GM12878 (cell line): ENCODE measurements at regions not wholly inside any gene's neighbourhood (a gene's known extent, or its start where the extent isn't known, plus 50 kb on each side); places are given as distances from the start of the nearest gene placed in this dataset.

Experiments used
- ATAC-seq: fragments of 200-7000 bp; cut with Tn5 transposase; 3 replicates; pipeline ENCODE4 v1.9.1; 2020; ENCODE audit warnings: mild to moderate bottlenecking, moderate library complexity
- BruUV-seq: library from RNA; stranded (reverse); fragments of 400-500 nt; replicated peaks from 2 replicates; lab custom pipeline; 2021; lab: Mats Ljungman, UMichigan
- CTCF ChIA-PET: fragments of 300-600 bp; sonication (Branson Sonifier 250); formaldehyde crosslinking; extraction: SDS; loops from one replicate; lab custom pipeline; 2021; ENCODE audit warnings: inconsistent platforms; lab: Yijun Ruan, JAX
- POLR2A ChIA-PET: fragments of 350-600 bp; formaldehyde crosslinking; extraction: SDS; loops from one replicate; lab custom pipeline; 2021; ENCODE audit warnings: inconsistent platforms; lab: Charles Lee
- RAD21 ChIA-PET: fragments of 300-600 bp; sonication (Branson Sonifier 250); formaldehyde crosslinking; loops from one replicate; lab custom pipeline; 2023; ENCODE audit warnings: antibody characterized with exemption; ENCODE audit not compliant: unreplicated experiment; lab: Charles Lee
- SMC1A ChIA-PET: fragments of 300-600 bp; sonication (Branson Sonifier 250); formaldehyde crosslinking; loops from one replicate; lab custom pipeline; 2023; ENCODE audit not compliant: unreplicated experiment, uncharacterized antibody; lab: Charles Lee
- DNase-seq: peaks from one replicate; pipeline ENCODE4 v3.0.0-alpha.2; 2011; ENCODE audit warnings: low read depth, low spot score
- FAIRE-seq: peaks from 3 replicates; lab custom pipeline; 2011; peaks lifted over from hg19 to GRCh38; lab: Jason Lieb, UNC
- H2AFZ ChIP-seq: 2 replicates; pipeline ENCODE4 v1.6.0; 2011; ENCODE audit warnings: low read depth, low read length, control low read depth; ENCODE audit not compliant: control insufficient read depth
- H3K27ac ChIP-seq: 2 replicates; pipeline ENCODE4 v1.5.1; 2011; ENCODE audit warnings: control low read depth; ENCODE audit not compliant: control insufficient read depth, insufficient read depth
- H3K27me3 ChIP-seq, 2 experiments: replicated peaks in 1 of 2; 2 replicates each; pipeline versions ENCODE4 v1.6.0 to v1.6.1; 2011; ENCODE audit warnings: low read length in 1 of 2; ENCODE audit not compliant: control insufficient read depth in 2 of 2, insufficient read depth in 2 of 2
- H3K36me3 ChIP-seq, 2 experiments: 2 replicates each; pipeline ENCODE4 v1.5.1; 2011; ENCODE audit warnings: low read length in 1 of 2; ENCODE audit not compliant: control insufficient read depth in 2 of 2, insufficient read depth in 2 of 2
- H3K4me1 ChIP-seq: 2 replicates; pipeline ENCODE4 v1.6.1; 2011; ENCODE audit warnings: mild to moderate bottlenecking, low read length, moderate library complexity, mixed read lengths; ENCODE audit not compliant: control insufficient read depth, insufficient read depth
- H3K4me2 ChIP-seq: 2 replicates; pipeline ENCODE4 v1.6.0; 2011; ENCODE audit warnings: control low read depth; ENCODE audit not compliant: control insufficient read depth, insufficient read depth
- H3K4me3 ChIP-seq: fragments of 200-600 bp; sonication (generic); 2 replicates; pipeline ENCODE4 v1.5.1; 2016
- H3K79me2 ChIP-seq: 2 replicates; pipeline ENCODE4 v1.6.0; 2011; ENCODE audit warnings: low read length; ENCODE audit not compliant: control insufficient read depth, insufficient read depth
- H3K9ac ChIP-seq: 2 replicates; pipeline ENCODE4 v1.8.0; 2011; ENCODE audit warnings: low read length, control low read depth, mixed read lengths; ENCODE audit not compliant: control insufficient read depth, insufficient read depth
- H3K9me3 ChIP-seq: replicated peaks from 3 replicates; pipeline ENCODE4 v1.5.1; 2011; ENCODE audit warnings: mild to moderate bottlenecking, low read length; ENCODE audit not compliant: control insufficient read depth, insufficient read depth
- H4K20me1 ChIP-seq: 2 replicates; pipeline ENCODE4 v1.6.0; 2011; ENCODE audit not compliant: control insufficient read depth, insufficient read depth
- CBFB ChIP-seq: IDR thresholded peaks from 2 replicates; pipeline ENCODE4 v1.6.1; 2016; ENCODE audit warnings: antibody characterized with exemption, low read depth
- EZH2 ChIP-seq: IDR thresholded peaks from 2 replicates; pipeline ENCODE4 v1.6.1; 2012; ENCODE audit warnings: low read depth, mild to moderate bottlenecking, control low read depth, inconsistent platforms, low read length, borderline replicate concordance; ENCODE audit not compliant: control insufficient read depth
- FOXK2 ChIP-seq: fragments of 450-650 bp; IDR thresholded peaks from 2 replicates; pipeline ENCODE4 v1.6.1; 2017; ENCODE audit warnings: mild to moderate bottlenecking, moderate library complexity
- NR2F1 ChIP-seq: fragments of 450-650 bp; conservative IDR thresholded peaks from 2 replicates; pipeline ENCODE4 v1.6.1; 2017; ENCODE audit warnings: mild to moderate bottlenecking
- RAD51 ChIP-seq: fragments of 450-650 bp; IDR thresholded peaks from 2 replicates; pipeline ENCODE4 v1.6.1; 2016; ENCODE audit warnings: moderate library complexity, mild to moderate bottlenecking, inconsistent platforms
- SMAD5 ChIP-seq: IDR thresholded peaks from 2 replicates; pipeline ENCODE4 v1.6.1; 2016; ENCODE audit warnings: antibody characterized with exemption, low read depth
- SRF ChIP-seq, 2 experiments: IDR thresholded peaks; 2 replicates each; pipeline ENCODE4 v1.6.1; 2011; ENCODE audit warnings: low read depth in 2 of 2, low read length in 2 of 2, mild to moderate bottlenecking in 1 of 2, moderate library complexity in 1 of 2
- WGBS: methylation state at CpG from one replicate; pipeline ENCODE4 v1.1.6; 2016; ENCODE audit warnings: low lambda C conversion rate; ENCODE audit not compliant: insufficient replicate concordance, insufficient coverage; ENCODE audit errors: missing lambda C conversion rate; 5-methylcytosine and 5-hydroxymethylcytosine counted together
- in situ Hi-C: fragments of 300-500 bp; cut with MboI; formaldehyde crosslinking; loops from 9 replicates; pipeline ENCODE4 v1.14.3; 2018; ENCODE audit warnings: mixed read lengths
- intact Hi-C: fragments of 100-400 bp; cut with micrococcal nuclease; formaldehyde crosslinking; loops from one replicate; pipeline ENCODE4 v1.14.2; 2022; ENCODE audit not compliant: unreplicated experiment
- TF ChIP-seq, protein P1 (sequence below): fragments of 450-650 bp; IDR thresholded peaks from 2 replicates; pipeline ENCODE4 v1.6.1; 2018; ENCODE audit warnings: borderline replicate concordance, mild to moderate bottlenecking; ENCODE audit not compliant: partially characterized antibody
- TF ChIP-seq, protein P2 (sequence below): fragments of 150-350 bp; IDR thresholded peaks from 2 replicates; pipeline ENCODE4 v1.6.1; 2014; ENCODE audit warnings: mild to moderate bottlenecking, low read depth, low read length
- TF ChIP-seq, protein P3 (sequence below): fragments of 450-650 bp; IDR thresholded peaks from 2 replicates; pipeline ENCODE4 v1.6.1; 2016; ENCODE audit warnings: mild to moderate bottlenecking, moderate library complexity, borderline replicate concordance
- TF ChIP-seq, protein P4 (sequence below): fragments of 450-650 bp; IDR thresholded peaks from 2 replicates; pipeline ENCODE4 v1.6.1; 2017; ENCODE audit warnings: antibody characterized with exemption, mild to moderate bottlenecking, moderate library complexity

DNA sequence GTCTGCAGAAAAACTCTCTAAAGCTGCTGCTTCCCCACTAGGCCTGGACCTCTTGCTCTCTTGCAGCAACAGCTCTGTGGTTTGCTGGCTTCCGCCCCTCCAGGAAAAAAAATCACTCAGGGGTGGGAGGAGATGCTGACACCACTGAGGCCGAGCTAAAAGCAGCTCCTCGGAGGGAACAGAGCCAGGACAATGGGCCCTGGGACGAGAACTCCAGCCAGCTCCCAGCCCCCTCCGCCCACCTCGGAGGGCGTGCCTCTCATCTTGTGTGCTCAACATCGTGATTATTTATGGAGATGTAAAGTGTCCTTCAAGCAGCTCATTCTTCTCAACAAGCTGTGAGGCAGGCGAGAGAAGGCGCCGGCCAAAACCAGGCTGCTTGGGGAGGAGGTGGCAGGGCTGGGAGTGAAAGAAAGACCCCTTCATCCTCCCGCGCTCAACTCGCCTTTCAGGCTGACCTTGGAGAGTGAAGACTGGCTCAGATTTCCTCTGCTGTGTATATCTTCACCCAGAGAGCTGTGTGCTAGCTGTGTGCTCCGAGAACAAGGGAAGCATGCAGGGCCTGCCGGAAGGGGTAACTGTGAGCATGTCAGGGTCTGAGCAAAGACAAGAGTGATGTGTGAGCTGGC, 53.5 kb upstream of the LRFN2 start:
- Histone ChIP-seq H2AFZ (no peak overlapping the region), H3K27ac (no peak overlapping the region), H3K27me3 (peaks cover 0 to 2% of the 10 kb centered on the region in 2 experiments; a peak in 1 of 4 replicates), H3K9me3 (no peaks in the 10 kb centered on the region), H3K36me3 (no peaks in the 10 kb centered on the region), H4K20me1 (no peaks in the 10 kb centered on the region), H3K4me3 (no peak overlapping the region), H3K4me1 (no peaks in the 10 kb centered on the region), H3K79me2 (no peaks in the 10 kb centered on the region), H3K4me2 (no peak overlapping the region), H3K9ac (no peak overlapping the region)
- ChIA-PET CTCF (interaction anchor here (1.5 kb wide), 1 partner anchor 1475 kb away, joined by 3 read pairs; no protein-coding TSS in a partner anchor), POLR2A (no interaction called here), RAD21 (no interaction called here), SMC1A (no interaction called here)
- FAIRE-seq (no peak), DNase-seq (no peak), ATAC-seq (no peak)
- in situ Hi-C loops (no loop called here), intact Hi-C loops (no loop called here)
- WGBS: 13% methylated on average over 16 of the region's 16 CpGs
- no TSS peak for BruUV-seq
- TF ChIP-seq, protein P1, sequence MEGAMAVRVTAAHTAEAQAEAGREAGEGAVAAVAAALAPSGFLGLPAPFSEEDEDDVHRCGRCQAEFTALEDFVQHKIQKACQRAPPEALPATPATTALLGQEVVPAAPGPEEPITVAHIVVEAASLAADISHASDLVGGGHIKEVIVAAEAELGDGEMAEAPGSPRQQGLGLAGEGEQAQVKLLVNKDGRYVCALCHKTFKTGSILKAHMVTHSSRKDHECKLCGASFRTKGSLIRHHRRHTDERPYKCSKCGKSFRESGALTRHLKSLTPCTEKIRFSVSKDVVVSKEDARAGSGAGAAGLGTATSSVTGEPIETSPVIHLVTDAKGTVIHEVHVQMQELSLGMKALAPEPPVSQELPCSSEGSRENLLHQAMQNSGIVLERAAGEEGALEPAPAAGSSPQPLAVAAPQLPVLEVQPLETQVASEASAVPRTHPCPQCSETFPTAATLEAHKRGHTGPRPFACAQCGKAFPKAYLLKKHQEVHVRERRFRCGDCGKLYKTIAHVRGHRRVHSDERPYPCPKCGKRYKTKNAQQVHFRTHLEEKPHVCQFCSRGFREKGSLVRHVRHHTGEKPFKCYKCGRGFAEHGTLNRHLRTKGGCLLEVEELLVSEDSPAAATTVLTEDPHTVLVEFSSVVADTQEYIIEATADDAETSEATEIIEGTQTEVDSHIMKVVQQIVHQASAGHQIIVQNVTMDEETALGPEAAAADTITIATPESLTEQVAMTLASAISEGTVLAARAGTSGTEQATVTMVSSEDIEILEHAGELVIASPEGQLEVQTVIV: no peak
- TF ChIP-seq SMAD5 (no peak), NR2F1 (no peak), EZH2 (no peak), CBFB (no peak), SRF (IDR thresholded peaks at IDR 0.05; ENCODE audit: low read depth in 2 of 2, low read length in 2 of 2) (no peak), FOXK2 (no peak), RAD51 (no peak)
- TF ChIP-seq, protein P2, sequence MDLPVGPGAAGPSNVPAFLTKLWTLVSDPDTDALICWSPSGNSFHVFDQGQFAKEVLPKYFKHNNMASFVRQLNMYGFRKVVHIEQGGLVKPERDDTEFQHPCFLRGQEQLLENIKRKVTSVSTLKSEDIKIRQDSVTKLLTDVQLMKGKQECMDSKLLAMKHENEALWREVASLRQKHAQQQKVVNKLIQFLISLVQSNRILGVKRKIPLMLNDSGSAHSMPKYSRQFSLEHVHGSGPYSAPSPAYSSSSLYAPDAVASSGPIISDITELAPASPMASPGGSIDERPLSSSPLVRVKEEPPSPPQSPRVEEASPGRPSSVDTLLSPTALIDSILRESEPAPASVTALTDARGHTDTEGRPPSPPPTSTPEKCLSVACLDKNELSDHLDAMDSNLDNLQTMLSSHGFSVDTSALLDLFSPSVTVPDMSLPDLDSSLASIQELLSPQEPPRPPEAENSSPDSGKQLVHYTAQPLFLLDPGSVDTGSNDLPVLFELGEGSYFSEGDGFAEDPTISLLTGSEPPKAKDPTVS: no peak
- TF ChIP-seq, protein P3, sequence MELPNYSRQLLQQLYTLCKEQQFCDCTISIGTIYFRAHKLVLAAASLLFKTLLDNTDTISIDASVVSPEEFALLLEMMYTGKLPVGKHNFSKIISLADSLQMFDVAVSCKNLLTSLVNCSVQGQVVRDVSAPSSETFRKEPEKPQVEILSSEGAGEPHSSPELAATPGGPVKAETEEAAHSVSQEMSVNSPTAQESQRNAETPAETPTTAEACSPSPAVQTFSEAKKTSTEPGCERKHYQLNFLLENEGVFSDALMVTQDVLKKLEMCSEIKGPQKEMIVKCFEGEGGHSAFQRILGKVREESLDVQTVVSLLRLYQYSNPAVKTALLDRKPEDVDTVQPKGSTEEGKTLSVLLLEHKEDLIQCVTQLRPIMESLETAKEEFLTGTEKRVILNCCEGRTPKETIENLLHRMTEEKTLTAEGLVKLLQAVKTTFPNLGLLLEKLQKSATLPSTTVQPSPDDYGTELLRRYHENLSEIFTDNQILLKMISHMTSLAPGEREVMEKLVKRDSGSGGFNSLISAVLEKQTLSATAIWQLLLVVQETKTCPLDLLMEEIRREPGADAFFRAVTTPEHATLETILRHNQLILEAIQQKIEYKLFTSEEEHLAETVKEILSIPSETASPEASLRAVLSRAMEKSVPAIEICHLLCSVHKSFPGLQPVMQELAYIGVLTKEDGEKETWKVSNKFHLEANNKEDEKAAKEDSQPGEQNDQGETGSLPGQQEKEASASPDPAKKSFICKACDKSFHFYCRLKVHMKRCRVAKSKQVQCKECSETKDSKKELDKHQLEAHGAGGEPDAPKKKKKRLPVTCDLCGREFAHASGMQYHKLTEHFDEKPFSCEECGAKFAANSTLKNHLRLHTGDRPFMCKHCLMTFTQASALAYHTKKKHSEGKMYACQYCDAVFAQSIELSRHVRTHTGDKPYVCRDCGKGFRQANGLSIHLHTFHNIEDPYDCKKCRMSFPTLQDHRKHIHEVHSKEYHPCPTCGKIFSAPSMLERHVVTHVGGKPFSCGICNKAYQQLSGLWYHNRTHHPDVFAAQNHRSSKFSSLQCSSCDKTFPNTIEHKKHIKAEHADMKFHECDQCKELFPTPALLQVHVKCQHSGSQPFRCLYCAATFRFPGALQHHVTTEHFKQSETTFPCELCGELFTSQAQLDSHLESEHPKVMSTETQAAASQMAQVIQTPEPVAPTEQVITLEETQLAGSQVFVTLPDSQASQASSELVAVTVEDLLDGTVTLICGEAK: no peak
- TF ChIP-seq, protein P4, sequence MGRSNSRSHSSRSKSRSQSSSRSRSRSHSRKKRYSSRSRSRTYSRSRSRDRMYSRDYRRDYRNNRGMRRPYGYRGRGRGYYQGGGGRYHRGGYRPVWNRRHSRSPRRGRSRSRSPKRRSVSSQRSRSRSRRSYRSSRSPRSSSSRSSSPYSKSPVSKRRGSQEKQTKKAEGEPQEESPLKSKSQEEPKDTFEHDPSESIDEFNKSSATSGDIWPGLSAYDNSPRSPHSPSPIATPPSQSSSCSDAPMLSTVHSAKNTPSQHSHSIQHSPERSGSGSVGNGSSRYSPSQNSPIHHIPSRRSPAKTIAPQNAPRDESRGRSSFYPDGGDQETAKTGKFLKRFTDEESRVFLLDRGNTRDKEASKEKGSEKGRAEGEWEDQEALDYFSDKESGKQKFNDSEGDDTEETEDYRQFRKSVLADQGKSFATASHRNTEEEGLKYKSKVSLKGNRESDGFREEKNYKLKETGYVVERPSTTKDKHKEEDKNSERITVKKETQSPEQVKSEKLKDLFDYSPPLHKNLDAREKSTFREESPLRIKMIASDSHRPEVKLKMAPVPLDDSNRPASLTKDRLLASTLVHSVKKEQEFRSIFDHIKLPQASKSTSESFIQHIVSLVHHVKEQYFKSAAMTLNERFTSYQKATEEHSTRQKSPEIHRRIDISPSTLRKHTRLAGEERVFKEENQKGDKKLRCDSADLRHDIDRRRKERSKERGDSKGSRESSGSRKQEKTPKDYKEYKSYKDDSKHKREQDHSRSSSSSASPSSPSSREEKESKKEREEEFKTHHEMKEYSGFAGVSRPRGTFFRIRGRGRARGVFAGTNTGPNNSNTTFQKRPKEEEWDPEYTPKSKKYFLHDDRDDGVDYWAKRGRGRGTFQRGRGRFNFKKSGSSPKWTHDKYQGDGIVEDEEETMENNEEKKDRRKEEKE: no peak
